Kidney epithelial cell (primary cell): ENCODE measurements at regions not wholly inside any gene's neighbourhood (a gene's known extent, or its start where the extent isn't known, plus 50 kb on each side); places are given as distances from the start of the nearest gene placed in this dataset.

ENCODE experiments used
- DNase-seq: peaks from one replicate; pipeline ENCODE4 v3.0.0-alpha.2; 2010; ENCODE audit warnings: low read depth
- H3K27me3 ChIP-seq: 2 replicates; pipeline ENCODE4 v1.6.0; 2011; ENCODE audit warnings: low read length; ENCODE audit not compliant: control insufficient read depth, insufficient read depth
- H3K36me3 ChIP-seq: 2 replicates; pipeline ENCODE4 v1.5.1; 2011; ENCODE audit warnings: low read length; ENCODE audit not compliant: control insufficient read depth, insufficient read depth
- H3K4me3 ChIP-seq: 2 replicates; pipeline ENCODE4 v1.5.1; 2011; ENCODE audit warnings: low read depth, mild to moderate bottlenecking, control low read depth, low read length
- TF ChIP-seq, protein P1 (sequence below): IDR thresholded peaks from 2 replicates; pipeline ENCODE4 v1.5.1; 2011; ENCODE audit warnings: mild to moderate bottlenecking, moderate library complexity, low read length, control low read depth, inconsistent platforms; ENCODE audit not compliant: insufficient read depth, poor library complexity, severe bottlenecking

GRCh38 chr17:34763728-34764665 is 184.6 kb downstream of the TMEM132E start:
- no peak for DNase-seq
- H3K27me3 ChIP-seq: no peaks in the 10 kb centered on the region
- TF ChIP-seq, protein P1, sequence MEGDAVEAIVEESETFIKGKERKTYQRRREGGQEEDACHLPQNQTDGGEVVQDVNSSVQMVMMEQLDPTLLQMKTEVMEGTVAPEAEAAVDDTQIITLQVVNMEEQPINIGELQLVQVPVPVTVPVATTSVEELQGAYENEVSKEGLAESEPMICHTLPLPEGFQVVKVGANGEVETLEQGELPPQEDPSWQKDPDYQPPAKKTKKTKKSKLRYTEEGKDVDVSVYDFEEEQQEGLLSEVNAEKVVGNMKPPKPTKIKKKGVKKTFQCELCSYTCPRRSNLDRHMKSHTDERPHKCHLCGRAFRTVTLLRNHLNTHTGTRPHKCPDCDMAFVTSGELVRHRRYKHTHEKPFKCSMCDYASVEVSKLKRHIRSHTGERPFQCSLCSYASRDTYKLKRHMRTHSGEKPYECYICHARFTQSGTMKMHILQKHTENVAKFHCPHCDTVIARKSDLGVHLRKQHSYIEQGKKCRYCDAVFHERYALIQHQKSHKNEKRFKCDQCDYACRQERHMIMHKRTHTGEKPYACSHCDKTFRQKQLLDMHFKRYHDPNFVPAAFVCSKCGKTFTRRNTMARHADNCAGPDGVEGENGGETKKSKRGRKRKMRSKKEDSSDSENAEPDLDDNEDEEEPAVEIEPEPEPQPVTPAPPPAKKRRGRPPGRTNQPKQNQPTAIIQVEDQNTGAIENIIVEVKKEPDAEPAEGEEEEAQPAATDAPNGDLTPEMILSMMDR: no peak
- no peaks in the 10 kb centered on the region for H3K36me3 ChIP-seq
- H3K4me3 ChIP-seq: no peak overlapping the region

DNA sequence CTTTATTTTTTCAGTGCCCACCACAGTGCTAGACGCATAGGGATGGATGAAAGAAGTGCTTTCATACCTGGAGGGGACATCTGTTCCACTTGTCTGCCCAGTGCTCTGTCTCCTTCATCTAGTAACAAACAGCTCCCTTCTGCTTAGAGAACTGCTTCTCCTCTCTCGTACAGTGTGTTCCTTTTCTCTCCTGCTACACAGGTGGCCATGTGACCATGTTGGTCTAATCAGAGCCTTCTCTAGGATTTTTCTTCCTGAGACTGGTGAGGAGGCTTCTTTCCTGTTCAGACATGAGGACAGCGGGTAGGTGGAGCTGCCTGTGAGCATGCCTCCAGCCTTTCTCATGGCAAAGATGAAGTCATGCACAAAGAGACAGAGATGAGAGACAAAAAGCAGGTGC is 182.7 kb downstream of the TMEM132E start:
- DNase-seq: no peak

GRCh38 chr17:34761646-34762045 is 182.3 kb downstream of the TMEM132E start:
- no peak for DNase-seq
- TF ChIP-seq, protein P1: no peak
- H3K4me3 ChIP-seq: no peak overlapping the region
- no peaks in the 10 kb centered on the region for H3K27me3 ChIP-seq
- H3K36me3 ChIP-seq: no peaks in the 10 kb centered on the region

More for the DNA sequence above, 182.7 kb downstream of the TMEM132E start:
- no peak overlapping the region for H3K4me3 ChIP-seq
- H3K27me3 ChIP-seq: no peaks in the 10 kb centered on the region
- TF ChIP-seq, protein P1: no peak
- H3K36me3 ChIP-seq: no peaks in the 10 kb centered on the region

DNA sequence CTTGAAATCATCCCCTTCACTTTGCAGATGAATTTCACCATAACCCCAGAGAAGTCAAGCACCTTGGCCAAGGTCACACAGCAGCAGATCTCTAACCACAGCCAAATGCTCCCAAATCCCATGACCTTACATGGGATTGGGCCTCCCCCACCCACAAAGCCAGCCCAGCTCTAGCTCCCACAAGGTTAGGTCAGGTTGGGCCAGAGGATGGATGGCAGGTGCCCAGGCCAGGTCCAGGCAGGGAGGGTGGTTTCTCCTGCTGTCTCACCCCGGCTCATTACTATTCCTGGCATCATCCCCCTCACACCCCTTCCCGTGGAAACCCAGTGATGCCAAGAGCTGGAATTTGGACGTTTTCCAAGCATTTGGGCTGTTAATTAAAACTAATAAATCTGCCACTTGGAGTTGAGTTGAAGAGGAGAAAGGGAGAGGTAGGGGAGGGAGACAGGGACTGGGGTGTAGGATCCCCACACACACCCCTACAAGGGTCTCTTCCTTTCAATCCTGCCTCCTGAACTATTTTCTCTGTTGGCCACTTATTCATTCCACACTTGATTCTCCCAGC is 181.6 kb downstream of the TMEM132E start:
- no peak for DNase-seq
- Histone ChIP-seq H3K27me3 (no peaks in the 10 kb centered on the region), H3K36me3 (no peaks in the 10 kb centered on the region), H3K4me3 (no peak overlapping the region)
- TF ChIP-seq, protein P1: no peak

DNA sequence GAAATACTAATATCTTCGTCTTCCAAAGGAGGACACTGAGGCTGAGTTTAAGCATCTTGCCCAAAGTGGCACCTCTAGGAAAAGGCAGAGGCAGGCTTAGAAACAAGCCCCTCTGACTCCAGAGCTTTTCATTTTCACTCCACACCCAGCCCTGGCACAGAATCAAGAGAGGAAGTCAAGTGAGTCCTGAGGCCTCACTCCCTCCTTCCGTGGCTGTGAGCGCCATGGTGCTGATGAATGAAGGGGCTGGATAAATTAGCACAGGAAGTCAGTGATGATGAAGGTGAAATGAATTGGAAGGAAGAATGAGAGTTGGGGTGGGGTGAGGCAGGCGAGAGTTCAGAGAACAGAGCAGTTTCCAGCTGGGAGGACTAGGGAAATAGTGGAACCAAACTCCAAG is 179.3 kb downstream of the TMEM132E start:
- DNase-seq: no peak
- Histone ChIP-seq H3K36me3 (no peaks in the 10 kb centered on the region), H3K4me3 (no peak overlapping the region), H3K27me3 (no peaks in the 10 kb centered on the region)
- TF ChIP-seq, protein P1: no peak

GRCh38 chr17:34758316-34758715 is 178.9 kb downstream of the TMEM132E start:
- Histone ChIP-seq H3K4me3 (no peak overlapping the region), H3K36me3 (no peaks in the 10 kb centered on the region), H3K27me3 (no peaks in the 10 kb centered on the region)
- TF ChIP-seq, protein P1: no peak
- DNase-seq: no peak
